Omental fat pad (tissue), 3 donors: ENCODE measurements at regions not wholly inside any gene's neighbourhood (a gene's known extent, or its start where the extent isn't known, plus 50 kb on each side); places are given as distances from the start of the nearest gene placed in this dataset.
"Not testable (repeated sequence)": the region's sequence is repeated elsewhere in the genome, so short reads cannot be mapped to it uniquely, and the experiment has no call there.

ENCODE experiments used
- ATAC-seq: fragments of 150-250 bp; one replicate; pipeline ENCODE4 v1.9.1; 2016; ENCODE audit warnings: mild to moderate bottlenecking, moderate library complexity; ENCODE audit not compliant: low FRiP score
- DNase-seq: peaks from one replicate; pipeline ENCODE4 v3.0.0-alpha.2; 2019; ENCODE audit warnings: low spot score
- CTCF ChIP-seq, 3 donors: fragments of 450-650 bp; IDR thresholded peaks; one replicate each; pipeline ENCODE4 v1.5.1; 2016 to 2017; ENCODE audit warnings: antibody characterized with exemption in 3 of 3, mild to moderate bottlenecking in 3 of 3, moderate library complexity in 2 of 3

GRCh38 chr5:118290204-118290603, 698.1 kb downstream of the DTWD2 start:
- ATAC-seq (no peak), DNase-seq (no peak)
- TF ChIP-seq CTCF (IDR thresholded peaks at IDR 0.05): no peak

GRCh38 chr5:118284230-118284629, 704.1 kb downstream of the DTWD2 start:
- not testable (repeated sequence) for DNase-seq, ATAC-seq

GRCh38 chr5:118282480-118283038, 705.8 kb downstream of the DTWD2 start:
- ATAC-seq, DNase-seq: not testable (repeated sequence)

GRCh38 chr5:118279540-118280294, 708.6 kb downstream of the DTWD2 start:
- no peak for TF ChIP-seq CTCF (IDR thresholded peaks at IDR 0.05)
- ATAC-seq (no peak), DNase-seq (no peak)

GRCh38 chr5:118270526-118270925, 717.8 kb downstream of the DTWD2 start:
- no peak for ATAC-seq
- DNase-seq: no peak
- TF ChIP-seq CTCF (IDR thresholded peaks at IDR 0.05): no peak

- ATAC-seq: no peak
- no peak for TF ChIP-seq CTCF (IDR thresholded peaks at IDR 0.05)
These were observed 730.1 kb downstream of the DTWD2 start for GRCh38 chr5:118258223-118258622.

GRCh38 chr5:118257066-118257465, 731.3 kb downstream of the DTWD2 start:
- DNase-seq (no peak), ATAC-seq (no peak)
- no peak for TF ChIP-seq CTCF (IDR thresholded peaks at IDR 0.05)

More at GRCh38 chr5:118258223-118258622, 730.1 kb downstream of the DTWD2 start:
- DNase-seq: no peak
